ENCODE measurements at regions not wholly inside any gene's neighbourhood (a gene's known extent, or its start where the extent isn't known, plus 50 kb on each side); places are given as distances from the start of the nearest gene placed in this dataset.

DNA sequence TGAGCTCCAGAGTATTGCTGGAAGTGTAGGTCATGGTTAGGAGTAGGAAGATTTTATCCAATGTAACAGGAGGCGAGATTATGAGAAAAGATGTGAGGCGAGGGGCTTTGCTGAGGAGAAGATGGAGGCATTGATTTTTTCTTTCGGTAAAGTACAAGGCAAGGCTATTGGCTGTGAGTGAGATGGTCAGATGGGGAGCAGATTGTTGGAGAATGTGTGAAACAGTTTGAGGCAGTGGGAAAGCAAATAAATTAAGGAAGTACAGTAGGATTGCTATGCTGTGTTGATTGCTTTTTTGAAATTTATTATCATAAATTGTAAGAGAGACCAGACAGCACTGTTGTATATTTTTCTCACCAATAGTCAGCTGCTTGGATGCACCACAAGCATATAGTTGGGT is 173.3 kb downstream of the KCNE4 start:
- TF ChIP-seq, protein P1, sequence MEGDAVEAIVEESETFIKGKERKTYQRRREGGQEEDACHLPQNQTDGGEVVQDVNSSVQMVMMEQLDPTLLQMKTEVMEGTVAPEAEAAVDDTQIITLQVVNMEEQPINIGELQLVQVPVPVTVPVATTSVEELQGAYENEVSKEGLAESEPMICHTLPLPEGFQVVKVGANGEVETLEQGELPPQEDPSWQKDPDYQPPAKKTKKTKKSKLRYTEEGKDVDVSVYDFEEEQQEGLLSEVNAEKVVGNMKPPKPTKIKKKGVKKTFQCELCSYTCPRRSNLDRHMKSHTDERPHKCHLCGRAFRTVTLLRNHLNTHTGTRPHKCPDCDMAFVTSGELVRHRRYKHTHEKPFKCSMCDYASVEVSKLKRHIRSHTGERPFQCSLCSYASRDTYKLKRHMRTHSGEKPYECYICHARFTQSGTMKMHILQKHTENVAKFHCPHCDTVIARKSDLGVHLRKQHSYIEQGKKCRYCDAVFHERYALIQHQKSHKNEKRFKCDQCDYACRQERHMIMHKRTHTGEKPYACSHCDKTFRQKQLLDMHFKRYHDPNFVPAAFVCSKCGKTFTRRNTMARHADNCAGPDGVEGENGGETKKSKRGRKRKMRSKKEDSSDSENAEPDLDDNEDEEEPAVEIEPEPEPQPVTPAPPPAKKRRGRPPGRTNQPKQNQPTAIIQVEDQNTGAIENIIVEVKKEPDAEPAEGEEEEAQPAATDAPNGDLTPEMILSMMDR (IDR thresholded peaks at IDR 0.05) = no peak
- TF ChIP-seq EZH2 (IDR thresholded peaks at IDR 0.05; ENCODE audit: borderline replicate concordance, insufficient read depth, low read depth, low read length, poor library complexity, severe bottlenecking) = no peak

Data from B cell (primary cell).